Endothelial cell of umbilical vein (primary cell): ENCODE measurements at regions not wholly inside any gene's neighbourhood (a gene's known extent, or its start where the extent isn't known, plus 50 kb on each side); places are given as distances from the start of the nearest gene placed in this dataset.

Source experiments
- BruUV-seq: library from RNA; stranded (reverse); fragments of 400-500 nt; replicated peaks from 2 replicates; lab custom pipeline; 2021; lab: Mats Ljungman, UMichigan
- CTCF ChIA-PET: fragments of 300-600, 350-600 bp; sonication (Branson Sonifier 250); formaldehyde crosslinking; loops from one replicate; lab custom pipeline; 2021; ENCODE audit warnings: antibody characterized with exemption, inconsistent platforms; lab: Charles Lee
- POLR2A ChIA-PET: fragments of 300-600, 350-600 bp; sonication (Branson Sonifier 250); formaldehyde crosslinking; loops from one replicate; lab custom pipeline; 2021; ENCODE audit warnings: antibody characterized with exemption, inconsistent platforms; lab: Charles Lee
- DNase-seq: peaks from one replicate; pipeline ENCODE4 v3.0.0-alpha.2; 2011; ENCODE audit warnings: low read depth, low spot score
- FAIRE-seq: peaks from 2 replicates; lab custom pipeline; 2011; peaks lifted over from hg19 to GRCh38; lab: Jason Lieb, UNC
- H2AFZ ChIP-seq: 2 replicates; pipeline ENCODE4 v1.6.0; 2012; ENCODE audit warnings: low read depth, low read length, control low read depth, inconsistent platforms
- H3K27ac ChIP-seq: 2 replicates; pipeline ENCODE4 v1.5.1; 2011; ENCODE audit warnings: low read depth, mild to moderate bottlenecking, control low read depth, low read length, moderate library complexity; ENCODE audit not compliant: insufficient read depth
- H3K27me3 ChIP-seq, 2 experiments: 2 replicates each; pipeline versions ENCODE4 v1.6.0 to v1.6.1; 2011; ENCODE audit warnings: low read length in 2 of 2, mixed read lengths in 1 of 2; ENCODE audit not compliant: control insufficient read depth in 2 of 2, insufficient read depth in 2 of 2
- H3K36me3 ChIP-seq, 2 experiments: 2 replicates in 1 of 2; 3 replicates in 1 of 2; pipeline ENCODE4 v1.5.1; 2011; ENCODE audit warnings: low read length in 2 of 2, mild to moderate bottlenecking in 1 of 2, moderate library complexity in 1 of 2; ENCODE audit not compliant: control insufficient read depth in 2 of 2, insufficient read depth in 2 of 2; ENCODE audit errors: extremely low read depth in 1 of 2
- H3K4me1 ChIP-seq: 3 replicates; pipeline ENCODE4 v1.5.1; 2011; ENCODE audit warnings: mild to moderate bottlenecking, low read length; ENCODE audit not compliant: control insufficient read depth, insufficient read depth; ENCODE audit errors: extremely low read depth
- H3K4me2 ChIP-seq: 2 replicates; pipeline ENCODE4 v1.6.1; 2011; ENCODE audit warnings: low read length, control low read depth, mixed read lengths; ENCODE audit not compliant: insufficient read depth
- H3K4me3 ChIP-seq, 3 experiments: fragments of 200-600 bp in 1 of 3; sonication (generic), shearing (Covaris generic) in 1 of 3; replicated peaks in 1 of 3; 2 replicates each; pipeline ENCODE4 v1.5.1; 2011 to 2016; ENCODE audit warnings: control low read depth in 3 of 3, low read length in 3 of 3, mild to moderate bottlenecking in 2 of 3, inconsistent platforms in 1 of 3, low read depth in 1 of 3, moderate library complexity in 1 of 3; ENCODE audit not compliant: insufficient read depth in 1 of 3
- H3K79me2 ChIP-seq: 2 replicates; pipeline ENCODE4 v1.6.0; 2012; ENCODE audit warnings: low read length, inconsistent platforms; ENCODE audit not compliant: control insufficient read depth, insufficient read depth
- H3K9ac ChIP-seq: replicated peaks from 2 replicates; pipeline ENCODE3; 2011; ENCODE audit warnings: low read length, control low read depth; ENCODE audit not compliant: insufficient read depth; ENCODE audit errors: extremely low read depth
- H3K9me1 ChIP-seq: replicated peaks from 3 replicates; pipeline ENCODE4 v1.6.0; 2011; ENCODE audit warnings: mild to moderate bottlenecking, low read length; ENCODE audit not compliant: control insufficient read depth, insufficient read depth; ENCODE audit errors: extremely low read depth
- H3K9me3 ChIP-seq: replicated peaks from 2 replicates; pipeline ENCODE4 v1.5.1; 2012; ENCODE audit warnings: low read length, inconsistent platforms; ENCODE audit not compliant: control insufficient read depth, insufficient read depth
- H4K20me1 ChIP-seq: replicated peaks from 2 replicates; pipeline ENCODE3; 2011; ENCODE audit warnings: mild to moderate bottlenecking, low read length; ENCODE audit not compliant: control insufficient read depth, insufficient read depth; ENCODE audit errors: extremely low read depth
- EZH2 ChIP-seq: IDR thresholded peaks from 2 replicates; pipeline ENCODE4 v1.6.1; 2012; ENCODE audit warnings: borderline replicate concordance, low read depth, mild to moderate bottlenecking, moderate library complexity, low read length, inconsistent platforms; ENCODE audit not compliant: severe bottlenecking
- FOS ChIP-seq: IDR thresholded peaks from 2 replicates; pipeline ENCODE4 v1.6.1; 2011; ENCODE audit warnings: mild to moderate bottlenecking, low read length, moderate library complexity, borderline replicate concordance; ENCODE audit not compliant: insufficient read depth
- GATA2 ChIP-seq: IDR thresholded peaks from 2 replicates; pipeline ENCODE4 v1.7.0; 2011; ENCODE audit warnings: low read depth, mild to moderate bottlenecking, moderate library complexity, mixed read lengths, low read length; ENCODE audit not compliant: insufficient read length, insufficient read depth
- JUN ChIP-seq: IDR thresholded peaks from 2 replicates; pipeline ENCODE4 v1.6.1; 2011; ENCODE audit warnings: borderline replicate concordance, low read depth; ENCODE audit not compliant: insufficient read length, insufficient read depth
- MYC ChIP-seq: IDR thresholded peaks from one replicate; pipeline ENCODE4 v1.6.1; 2011; ENCODE audit warnings: mild to moderate bottlenecking, low read depth, low read length
- POLR2A ChIP-seq: IDR thresholded peaks from 2 replicates; pipeline ENCODE4 v1.6.1; 2012; ENCODE audit warnings: low read depth, mild to moderate bottlenecking, control low read depth, low read length
- POLR2AphosphoS5 ChIP-seq: IDR thresholded peaks from 2 replicates; pipeline ENCODE4 v1.6.1; 2012; ENCODE audit warnings: low read depth, mild to moderate bottlenecking, control low read depth, low read length, moderate library complexity; ENCODE audit not compliant: insufficient read depth
- dilution Hi-C: fragments of 300-500 bp; cut with MboI; formaldehyde crosslinking; loops from one replicate; pipeline ENCODE4 v1.15.0; 2019; ENCODE audit warnings: low sequenced_read_pairs; ENCODE audit not compliant: extremely low pct_ligation_motif_present
- intact Hi-C: fragments of 100-400 bp; cut with micrococcal nuclease; formaldehyde crosslinking; loops from one replicate; pipeline ENCODE4 v1.10.0; 2022
- TF ChIP-seq, protein P1 (sequence below): IDR thresholded peaks from 2 replicates; pipeline ENCODE4 v1.6.1; 2011; ENCODE audit not compliant: insufficient read depth, insufficient read length
- TF ChIP-seq, protein P2 (sequence below), 2 donors: IDR thresholded peaks; 1 replicate in 1 of 2; 2 replicates in 1 of 2; pipeline ENCODE4 v1.5.1; 2011; ENCODE audit warnings: low read length in 2 of 2, mild to moderate bottlenecking in 2 of 2, moderate library complexity in 2 of 2, control low read depth in 1 of 2, inconsistent platforms in 1 of 2, low read depth in 1 of 2; ENCODE audit not compliant: insufficient read depth in 1 of 2; ENCODE audit errors: extremely low read depth in 1 of 2

DNA sequence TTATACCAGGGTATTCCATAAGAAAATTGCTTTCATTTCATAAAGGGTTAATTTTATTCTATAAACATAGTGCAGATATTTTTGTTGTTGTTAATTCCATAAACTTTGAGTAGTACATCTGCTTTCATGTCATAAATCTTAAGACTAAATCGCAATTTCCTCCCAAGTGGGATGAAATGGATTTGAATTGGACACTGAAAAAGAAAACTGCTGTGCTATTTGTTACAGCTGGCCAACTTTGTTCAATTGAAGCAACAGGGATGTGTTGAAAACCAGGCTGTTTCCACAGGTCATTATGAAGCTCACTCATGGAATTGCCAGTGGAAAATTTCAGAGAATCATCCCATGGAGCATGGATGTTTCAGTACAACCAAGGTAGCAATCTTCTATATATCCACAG, 252.5 kb upstream of the RGS18 start:
- TF ChIP-seq, protein P1, sequence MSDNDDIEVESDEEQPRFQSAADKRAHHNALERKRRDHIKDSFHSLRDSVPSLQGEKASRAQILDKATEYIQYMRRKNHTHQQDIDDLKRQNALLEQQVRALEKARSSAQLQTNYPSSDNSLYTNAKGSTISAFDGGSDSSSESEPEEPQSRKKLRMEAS = no peak
- TF ChIP-seq JUN (no peak), MYC (no peak)
- Histone ChIP-seq H3K27ac (no peak overlapping the region), H3K36me3 (no peaks in the 10 kb centered on the region), H3K4me2 (no peak overlapping the region), H3K79me2 (no peaks in the 10 kb centered on the region), H3K27me3 (no peaks in the 10 kb centered on the region), H3K9ac (no peak overlapping the region), H4K20me1 (no peaks in the 10 kb centered on the region), H3K9me3 (no peaks in the 10 kb centered on the region), H3K4me3 (no peak overlapping the region), H2AFZ (no peak overlapping the region), H3K9me1 (no peaks in the 10 kb centered on the region), H3K4me1 (no peaks in the 10 kb centered on the region)
- ChIA-PET POLR2A (no interaction called here), CTCF (no interaction called here)
- no peak for DNase-seq
- intact Hi-C loops (no loop called here), dilution Hi-C loops (no loop called here)
- no TSS peak for BruUV-seq
- no peak for FAIRE-seq

DNA sequence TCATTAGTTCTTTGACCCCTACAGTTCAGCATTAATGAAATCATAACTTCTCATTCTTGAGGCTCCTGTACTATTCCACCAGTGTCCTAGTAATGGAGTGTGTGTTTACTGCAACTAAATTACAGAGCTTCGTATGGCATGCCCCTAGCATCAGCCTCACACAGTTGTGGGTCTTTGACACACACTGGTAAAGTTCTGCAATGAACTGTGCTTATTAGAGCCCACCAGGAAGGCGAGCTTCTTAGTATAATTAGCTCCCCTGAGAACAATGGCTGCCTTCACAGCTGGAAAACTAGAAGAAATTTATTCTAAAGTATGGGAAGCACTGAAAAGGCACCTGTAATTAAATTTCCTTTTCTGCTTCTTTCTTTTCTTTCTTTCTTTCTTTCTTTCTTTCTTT, 251.1 kb upstream of the RGS18 start:
- CTCF ChIA-PET = no interaction called here

More for the DNA sequence above, 251.1 kb upstream of the RGS18 start:
- POLR2A ChIA-PET = no interaction called here
- TF ChIP-seq POLR2A = no peak
- TF ChIP-seq, protein P1 = no peak
- TF ChIP-seq POLR2AphosphoS5 = no peak
- no peak for TF ChIP-seq GATA2
- TF ChIP-seq, protein P2, sequence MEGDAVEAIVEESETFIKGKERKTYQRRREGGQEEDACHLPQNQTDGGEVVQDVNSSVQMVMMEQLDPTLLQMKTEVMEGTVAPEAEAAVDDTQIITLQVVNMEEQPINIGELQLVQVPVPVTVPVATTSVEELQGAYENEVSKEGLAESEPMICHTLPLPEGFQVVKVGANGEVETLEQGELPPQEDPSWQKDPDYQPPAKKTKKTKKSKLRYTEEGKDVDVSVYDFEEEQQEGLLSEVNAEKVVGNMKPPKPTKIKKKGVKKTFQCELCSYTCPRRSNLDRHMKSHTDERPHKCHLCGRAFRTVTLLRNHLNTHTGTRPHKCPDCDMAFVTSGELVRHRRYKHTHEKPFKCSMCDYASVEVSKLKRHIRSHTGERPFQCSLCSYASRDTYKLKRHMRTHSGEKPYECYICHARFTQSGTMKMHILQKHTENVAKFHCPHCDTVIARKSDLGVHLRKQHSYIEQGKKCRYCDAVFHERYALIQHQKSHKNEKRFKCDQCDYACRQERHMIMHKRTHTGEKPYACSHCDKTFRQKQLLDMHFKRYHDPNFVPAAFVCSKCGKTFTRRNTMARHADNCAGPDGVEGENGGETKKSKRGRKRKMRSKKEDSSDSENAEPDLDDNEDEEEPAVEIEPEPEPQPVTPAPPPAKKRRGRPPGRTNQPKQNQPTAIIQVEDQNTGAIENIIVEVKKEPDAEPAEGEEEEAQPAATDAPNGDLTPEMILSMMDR (IDR thresholded peaks at IDR 0.05; ENCODE audit: extremely low read depth in 1 of 2, insufficient read depth in 1 of 2, low read depth in 1 of 2, low read length in 2 of 2) = no peak
- TF ChIP-seq JUN = no peak
- no peak for TF ChIP-seq MYC
- no peak for TF ChIP-seq EZH2
- no peak for TF ChIP-seq FOS
- Histone ChIP-seq H3K9me1 (no peaks in the 10 kb centered on the region), H3K79me2 (no peaks in the 10 kb centered on the region), H3K27ac (no peak overlapping the region), H3K4me2 (no peak overlapping the region), H3K27me3 (no peaks in the 10 kb centered on the region), H3K36me3 (no peaks in the 10 kb centered on the region), H3K4me3 (no peak overlapping the region), H4K20me1 (no peaks in the 10 kb centered on the region), H2AFZ (no peak overlapping the region), H3K9me3 (no peaks in the 10 kb centered on the region), H3K4me1 (no peaks in the 10 kb centered on the region), H3K9ac (no peak overlapping the region)
- dilution Hi-C loops = no loop called here
- intact Hi-C loops = no loop called here
- FAIRE-seq (no peak), DNase-seq (no peak)
- no TSS peak for BruUV-seq
